K562 (cell line): ENCODE measurements at regions not wholly inside any gene's neighbourhood (a gene's known extent, or its start where the extent isn't known, plus 50 kb on each side); places are given as distances from the start of the nearest gene placed in this dataset.

ENCODE experiments used
- ATF1 ChIP-seq, 2 experiments: fragments of 450-650 bp in 1 of 2; IDR thresholded peaks; 2 replicates each; pipeline ENCODE4 v1.6.1; 2016; ENCODE audit warnings: missing compliant biosample characterization in 1 of 2, missing genetic modification characterization in 1 of 2
- ATF3 ChIP-seq, 2 experiments: fragments of 450-650 bp in 1 of 2; sonication (generic) in 1 of 2; formaldehyde crosslinking in 1 of 2; IDR thresholded peaks in 1 of 2; conservative IDR thresholded peaks in 1 of 2; 2 replicates each; pipeline versions ENCODE4 v1.6.1 to v1.8.1; 2016 to 2023; ENCODE audit warnings: mild to moderate bottlenecking in 2 of 2, moderate library complexity in 2 of 2, inconsistent platforms in 1 of 2, missing genetic modification reagents in 1 of 2
- CC2D1A ChIP-seq: fragments of 450-650 bp; IDR thresholded peaks from 2 replicates; pipeline ENCODE4 v1.6.1; 2017; ENCODE audit warnings: mild to moderate bottlenecking
- CEBPB ChIP-seq: fragments of 450-650 bp; IDR thresholded peaks from 2 replicates; pipeline ENCODE4 v1.6.1; 2016; ENCODE audit warnings: missing genetic modification characterization, missing compliant biosample characterization
- CEBPG ChIP-seq, 3 experiments: fragments of 200-800 bp in 1 of 3; sonication (Bioruptor generic) in 1 of 3; sonication (generic) in 1 of 3; formaldehyde crosslinking in 1 of 3; IDR thresholded peaks in 2 of 3; conservative IDR thresholded peaks in 1 of 3; 2 replicates each; pipeline versions ENCODE4 v1.6.1 to v1.8.0; 2016 to 2022; ENCODE audit warnings: missing compliant biosample characterization in 2 of 3, missing genetic modification characterization in 2 of 3, mild to moderate bottlenecking in 1 of 3, missing genetic modification reagents in 1 of 3
- CHD4 ChIP-seq: fragments of 200-600 bp; sonication (generic); IDR thresholded peaks from 3 replicates; pipeline ENCODE4 v1.6.1; 2012; ENCODE audit warnings: low read depth, mild to moderate bottlenecking, mixed read lengths, low read length, inconsistent platforms; ENCODE audit not compliant: insufficient read depth, insufficient replicate concordance, poor library complexity, severe bottlenecking
- DPF2 ChIP-seq: fragments of 450-650 bp; IDR thresholded peaks from 2 replicates; pipeline ENCODE4 v1.6.1; 2016
- ELF4 ChIP-seq: fragments of 450-650 bp; formaldehyde crosslinking; IDR thresholded peaks from 2 replicates; pipeline ENCODE4 v1.4.0; 2022; ENCODE audit warnings: missing genetic modification characterization
- GABPB2 ChIP-seq: fragments of 250-450 bp; sonication (Bioruptor Pico); conservative IDR thresholded peaks from 2 replicates; pipeline ENCODE4 v1.5.1; 2021; ENCODE audit warnings: mild to moderate bottlenecking
- JUND ChIP-seq, 2 experiments: IDR thresholded peaks; 2 replicates in 1 of 2; 3 replicates in 1 of 2; pipeline ENCODE4 v1.6.1; 2011; ENCODE audit warnings: borderline replicate concordance in 2 of 2, low read depth in 2 of 2, low read length in 2 of 2, improper control_type of control experiment in 1 of 2, missing biosample characterization in 1 of 2, missing genetic modification characterization in 1 of 2, missing genetic modification reagents in 1 of 2
- RBM25 ChIP-seq: fragments of 200-400 bp; formaldehyde crosslinking; IDR thresholded peaks from 2 replicates; pipeline ENCODE4 v1.6.1; 2018; ENCODE audit warnings: low read length, low read depth, moderate library complexity; ENCODE audit not compliant: severe bottlenecking
- SRSF1 ChIP-seq: fragments of 200-400 bp; formaldehyde crosslinking; IDR thresholded peaks from 2 replicates; pipeline ENCODE4 v1.6.1; 2017; ENCODE audit warnings: mild to moderate bottlenecking, low read depth, low read length, moderate library complexity
- STAG1 ChIP-seq: sonication (generic); formaldehyde crosslinking; IDR thresholded peaks from 2 replicates; pipeline ENCODE4 v1.5.0; 2020; ENCODE audit warnings: missing genetic modification reagents, borderline replicate concordance
- ZNF143 ChIP-seq: sonication (generic); formaldehyde crosslinking; IDR thresholded peaks from 2 replicates; pipeline ENCODE4 v1.9.0; 2022; ENCODE audit warnings: mild to moderate bottlenecking, missing genetic modification reagents
- ZNF445 ChIP-seq: fragments of 250-450 bp; sonication (Bioruptor Pico); IDR thresholded peaks from 2 replicates; pipeline ENCODE4 v1.4.0; 2020; ENCODE audit warnings: low read depth, mild to moderate bottlenecking, moderate library complexity
- ZNF512 ChIP-seq: IDR thresholded peaks from 2 replicates; pipeline ENCODE4 v1.6.1; 2016; ENCODE audit warnings: missing genetic modification characterization, missing compliant biosample characterization
- ZNF707 ChIP-seq: fragments of 250-450 bp; sonication (Bioruptor Pico); conservative IDR thresholded peaks from 2 replicates; pipeline ENCODE4 v1.8.0; 2022; ENCODE audit warnings: inconsistent platforms, mild to moderate bottlenecking, moderate library complexity

- TF ChIP-seq JUND (IDR thresholded peaks at IDR 0.05; ENCODE audit: borderline replicate concordance, low read depth, low read length) (no peak), JUND (tag; IDR thresholded peaks at IDR 0.05; ENCODE audit: borderline replicate concordance, low read depth, low read length) (peak; percentile 76; the same call in 1 of the 3 replicates), ZNF445 (CRISPR knock-in tag) (no peak), CC2D1A (no peak), ATF3 (IDR thresholded peaks at IDR 0.05) (peak; percentile 65), ATF3 (CRISPR knock-in tag; conservative IDR thresholded peaks at IDR 0.05) (no peak), STAG1 (CRISPR knock-in tag) (no peak), ZNF512 (tag) (peak; percentile 98), ELF4 (CRISPR knock-in tag) (peak; percentile 19; the same call in 1 of the 2 replicates), DPF2 (no peak), ZNF707 (CRISPR knock-in tag) (no peak), CEBPG (CRISPR knock-in tag; IDR thresholded peaks at IDR 0.05) (no peak), CEBPG (tag; conservative IDR thresholded peaks at IDR 0.05 in 1 of 2, IDR thresholded peaks at IDR 0.05 in 1 of 2) (peak in 1 of 2 experiments; percentile 57; a peak in 2 of 4 replicates), GABPB2 (0 out of 2 replicates have a peak, but pooled peaks have one; percentile 32), CEBPB (tag) (peak; percentile 65), ATF1 (CRISPR knock-in tag; IDR thresholded peaks at IDR 0.05) (no peak), ATF1 (tag; IDR thresholded peaks at IDR 0.05) (peak; percentile 33; the same call in 1 of the 2 replicates), ZNF143 (no peak), RBM25 (peak; percentile 66), SRSF1 (no peak), CHD4 (peak; percentile 55)
These were observed 133.9 kb upstream of the NEDD9 start (continued) for GRCh38 chr6:11366183-11366933.
